ENCODE measurements at regions not wholly inside any gene's neighbourhood (a gene's known extent, or its start where the extent isn't known, plus 50 kb on each side); places are given as distances from the start of the nearest gene placed in this dataset.

GRCh38 chr7:130886438-130887135 is 152.6 kb upstream of the KLF14 start:
- intact Hi-C loops (cut with DNase I), result no loop called here
- peak; percentile 80 to 82 for DNase-seq
- 52 to 53% methylated on average over 10 of the region's 10 CpGs for whole genome bisulfite sequencing, 2 donors
- peaks cover 16 to 19% of the 10 kb centered on the region in 2 donors for H3K36me3 ChIP-seq
- peaks cover 70 to 88% of the 10 kb centered on the region in 2 donors for H3K4me1 ChIP-seq
- H3K27ac ChIP-seq, result peak overlapping the region; percentile 100
- no peaks in the 10 kb centered on the region for H3K9me3 ChIP-seq
- H3K4me3 ChIP-seq (replicated peaks in 1 of 3), result no peak overlapping the region
- TF ChIP-seq CTCF (IDR thresholded peaks at IDR 0.05) (no peak), POLR2A (IDR thresholded peaks at IDR 0.05) (peak in 1 of 2 donors; percentile 57)
- H3K27me3 ChIP-seq, result no peaks in the 10 kb centered on the region

- no peak for TF ChIP-seq CTCF (IDR thresholded peaks at IDR 0.05)
- peaks cover 63 to 84% of the 10 kb centered on the region in 2 donors for H3K4me1 ChIP-seq
Measured at GRCh38 chr7:130887182-130887956, 153.4 kb upstream of the KLF14 start.

GRCh38 chr7:130887957-130888371 is 154.0 kb upstream of the KLF14 start:
- Histone ChIP-seq H3K4me1 (peaks cover 62 to 85% of the 10 kb centered on the region in 2 donors), H3K27ac (peak overlapping the region; percentile 100), H3K27me3 (no peaks in the 10 kb centered on the region), H3K9me3 (no peaks in the 10 kb centered on the region), H3K4me3 (replicated peaks in 1 of 3) (no peak overlapping the region), H3K36me3 (peaks cover 13 to 16% of the 10 kb centered on the region in 2 donors)
- no peak for DNase-seq
- intact Hi-C loops (cut with DNase I), result no loop called here
- 91 to 93% methylated on average over 12 of the region's 12 CpGs for WGBS, 2 donors
- TF ChIP-seq POLR2A (IDR thresholded peaks at IDR 0.05) (no peak), CTCF (IDR thresholded peaks at IDR 0.05) (no peak)

More at GRCh38 chr7:130887182-130887956, 153.4 kb upstream of the KLF14 start:
- no peaks in the 10 kb centered on the region for H3K27me3 ChIP-seq
- intact Hi-C loops (cut with DNase I), result no loop called here
- peak overlapping the region; percentile 100 for H3K27ac ChIP-seq
- no peak overlapping the region for H3K4me3 ChIP-seq (replicated peaks in 1 of 3)
- no peaks in the 10 kb centered on the region for H3K9me3 ChIP-seq
- 60 to 77% methylated on average over 12 of the region's 12 CpGs for WGBS, 2 donors
- DNase-seq, result no peak
- H3K36me3 ChIP-seq, result peaks cover 16 to 19% of the 10 kb centered on the region in 2 donors

GRCh38 chr7:130888468-130888867 is 154.5 kb upstream of the KLF14 start:
- Histone ChIP-seq H3K27ac (peak overlapping the region; percentile 100), H3K9me3 (no peaks in the 10 kb centered on the region), H3K4me3 (replicated peaks in 1 of 3) (no peak overlapping the region), H3K4me1 (peaks cover 62 to 89% of the 10 kb centered on the region in 2 donors), H3K36me3 (peaks cover 8 to 16% of the 10 kb centered on the region in 2 donors), H3K27me3 (no peaks in the 10 kb centered on the region)
- WGBS, 2 donors, result 83 to 92% methylated on average over 5 of the region's 5 CpGs
- intact Hi-C loops (cut with DNase I), result no loop called here
- no peak for DNase-seq
- TF ChIP-seq CTCF (IDR thresholded peaks at IDR 0.05) (no peak), POLR2A (IDR thresholded peaks at IDR 0.05) (no peak)
